NCI-H1436 (cell line): ENCODE measurements at regions not wholly inside any gene's neighbourhood (a gene's known extent, or its start where the extent isn't known, plus 50 kb on each side); places are given as distances from the start of the nearest gene placed in this dataset.

ENCODE experiments used
- DNase-seq: peaks from one replicate; lab custom pipeline; 2025; lab: John Stamatoyannopoulos, UW

GRCh38 chr3:69535613-69536012 is 149.7 kb upstream of the FRMD4B start:
- no peak for DNase-seq

- DNase-seq: no peak
Observed at GRCh38 chr3:69532547-69533224, 146.8 kb upstream of the FRMD4B start.

- no peak for DNase-seq
Observed at GRCh38 chr3:69531576-69532546, 146.0 kb upstream of the FRMD4B start.

- DNase-seq: no peak
Observed at GRCh38 chr3:69530554-69530953, 144.7 kb upstream of the FRMD4B start.

GRCh38 chr3:69527498-69527897 is 141.6 kb upstream of the FRMD4B start:
- DNase-seq: no peak

- DNase-seq: no peak
Observed at GRCh38 chr3:69524816-69525215, 138.9 kb upstream of the FRMD4B start.

GRCh38 chr3:69521286-69521685 is 135.4 kb upstream of the FRMD4B start:
- DNase-seq: no peak

GRCh38 chr3:69511361-69511760 is 125.5 kb upstream of the FRMD4B start:
- DNase-seq: no peak

GRCh38 chr3:69510481-69511030 is 124.7 kb upstream of the FRMD4B start:
- DNase-seq: no peak

- DNase-seq: no peak
Observed at GRCh38 chr3:69509288-69509687, 123.4 kb upstream of the FRMD4B start.

GRCh38 chr3:69505770-69506407 is 120.0 kb upstream of the FRMD4B start:
- no peak for DNase-seq

GRCh38 chr3:69504232-69504631 is 118.3 kb upstream of the FRMD4B start:
- DNase-seq: no peak

GRCh38 chr3:69500604-69501003 is 114.7 kb upstream of the FRMD4B start:
- DNase-seq: no peak

GRCh38 chr3:69499899-69500421 is 114.1 kb upstream of the FRMD4B start:
- DNase-seq: no peak

GRCh38 chr3:69499422-69499821 is 113.5 kb upstream of the FRMD4B start:
- DNase-seq: no peak

- no peak for DNase-seq
Observed at GRCh38 chr3:69496856-69497255, 111.0 kb upstream of the FRMD4B start.

GRCh38 chr3:69494185-69494584 is 108.3 kb upstream of the FRMD4B start:
- DNase-seq: no peak

- no peak for DNase-seq
Observed at GRCh38 chr3:69493157-69493556, 107.3 kb upstream of the FRMD4B start.

- DNase-seq: no peak
Observed at GRCh38 chr3:69491975-69492374, 106.1 kb upstream of the FRMD4B start.

- DNase-seq: no peak
Observed at GRCh38 chr3:69490971-69491370, 105.1 kb upstream of the FRMD4B start.

- DNase-seq: no peak
Observed at GRCh38 chr3:69490235-69490634, 104.3 kb upstream of the FRMD4B start.

GRCh38 chr3:69488026-69488425 is 102.1 kb upstream of the FRMD4B start:
- DNase-seq: no peak
